IMR-90 (cell line): ENCODE measurements at regions not wholly inside any gene's neighbourhood (a gene's known extent, or its start where the extent isn't known, plus 50 kb on each side); places are given as distances from the start of the nearest gene placed in this dataset.

Source experiments
- ATAC-seq: fragments of 200-7000 bp; cut with Tn5 transposase; 2 replicates; pipeline ENCODE4 v1.9.1; 2020; ENCODE audit warnings: low read depth, mild to moderate bottlenecking, moderate library complexity
- BruUV-seq: library from RNA; stranded (reverse); fragments of 400-500 nt; replicated peaks from 2 replicates; lab custom pipeline; 2021; lab: Mats Ljungman, UMichigan
- CTCF ChIA-PET: fragments of 300-600 bp; formaldehyde crosslinking; extraction: SDS; loops from one replicate; lab custom pipeline; 2021; ENCODE audit warnings: antibody characterized with exemption; lab: Yijun Ruan, JAX
- POLR2A ChIA-PET: fragments of 300-600 bp; sonication (Branson Sonifier 250); formaldehyde crosslinking; loops from one replicate; lab custom pipeline; 2022; ENCODE audit warnings: antibody characterized with exemption; ENCODE audit not compliant: unreplicated experiment; lab: Charles Lee
- DNase-seq: peaks from one replicate; pipeline ENCODE4 v3.0.0; 2013
- H2AFZ ChIP-seq: replicated peaks from 2 replicates; pipeline ENCODE3; 2013; ENCODE audit warnings: low read length, mild to moderate bottlenecking; ENCODE audit not compliant: poor library complexity
- H2AK5ac ChIP-seq: 2 replicates; pipeline ENCODE4 v1.6.1; 2013; ENCODE audit warnings: low read depth, low read length, inconsistent platforms
- H2AK9ac ChIP-seq: replicated peaks from 2 replicates; pipeline ENCODE3; 2013; ENCODE audit warnings: mild to moderate bottlenecking, low read depth, low read length, moderate library complexity; ENCODE audit not compliant: poor library complexity
- H2BK120ac ChIP-seq: 2 replicates; pipeline ENCODE4 v1.6.1; 2013; ENCODE audit warnings: low read depth, low read length, inconsistent platforms
- H2BK15ac ChIP-seq: 3 replicates; pipeline ENCODE4 v1.6.1; 2013; ENCODE audit warnings: low read depth, low read length, inconsistent platforms
- H2BK20ac ChIP-seq: 2 replicates; pipeline ENCODE4 v1.6.1; 2013; ENCODE audit warnings: low read depth, mild to moderate bottlenecking, inconsistent platforms, low read length, moderate library complexity
- H2BK5ac ChIP-seq: 2 replicates; pipeline ENCODE4 v1.6.1; 2013; ENCODE audit warnings: mild to moderate bottlenecking, low read depth, low read length, inconsistent platforms; ENCODE audit not compliant: poor library complexity, severe bottlenecking
- H3K14ac ChIP-seq: replicated peaks from 2 replicates; pipeline ENCODE4 v1.6.1; 2013; ENCODE audit warnings: low read depth, low read length, inconsistent platforms
- H3K18ac ChIP-seq: 2 replicates; pipeline ENCODE4 v1.6.1; 2013; ENCODE audit warnings: low read depth, low read length, control low read depth
- H3K23ac ChIP-seq: 2 replicates; pipeline ENCODE4 v1.6.1; 2013; ENCODE audit warnings: low read depth, low read length, inconsistent platforms
- H3K27ac ChIP-seq: 2 replicates; pipeline ENCODE4 v1.5.1; 2013; ENCODE audit warnings: mild to moderate bottlenecking, control low read depth, low read length; ENCODE audit not compliant: insufficient read depth
- H3K27me3 ChIP-seq: 2 replicates; pipeline ENCODE4 v1.6.1; 2013; ENCODE audit warnings: low read length; ENCODE audit not compliant: control insufficient read depth, insufficient read depth
- H3K36me3 ChIP-seq: 2 replicates; pipeline ENCODE4 v1.6.1; 2013; ENCODE audit warnings: low read length, mixed read lengths; ENCODE audit not compliant: control insufficient read depth, insufficient read depth
- H3K4ac ChIP-seq: 2 replicates; pipeline ENCODE4 v1.6.1; 2013; ENCODE audit warnings: low read depth, low read length, inconsistent platforms
- H3K4me1 ChIP-seq: 2 replicates; pipeline ENCODE4 v1.6.1; 2013; ENCODE audit warnings: low read length, mixed read lengths; ENCODE audit not compliant: control insufficient read depth, insufficient read depth
- H3K4me2 ChIP-seq: 2 replicates; pipeline ENCODE4 v1.6.1; 2013; ENCODE audit warnings: low read depth, mild to moderate bottlenecking, control low read depth, low read length, moderate library complexity
- H3K4me3 ChIP-seq: 2 replicates; pipeline ENCODE4 v1.5.1; 2013; ENCODE audit warnings: low read depth, mild to moderate bottlenecking, control low read depth, low read length, moderate library complexity; ENCODE audit not compliant: insufficient read depth
- H3K56ac ChIP-seq: 2 replicates; pipeline ENCODE4 v1.6.1; 2013; ENCODE audit warnings: low read length, inconsistent platforms; ENCODE audit not compliant: insufficient read depth; ENCODE audit errors: extremely low read depth
- H3K79me1 ChIP-seq, 2 experiments: 2 replicates each; pipeline ENCODE4 v1.6.1; 2013; ENCODE audit warnings: low read length in 2 of 2, inconsistent platforms in 1 of 2, low read depth in 1 of 2
- H3K9ac ChIP-seq: 2 replicates; pipeline ENCODE4 v1.6.1; 2013; ENCODE audit warnings: low read depth, low read length, control low read depth
- H3K9me1 ChIP-seq: 2 replicates; pipeline ENCODE4 v1.6.1; 2013; ENCODE audit warnings: low read length, inconsistent platforms; ENCODE audit not compliant: insufficient read depth
- H3K9me3 ChIP-seq: 2 replicates; pipeline ENCODE4 v1.6.1; 2013; ENCODE audit warnings: low read length; ENCODE audit not compliant: control insufficient read depth, insufficient read depth
- H4K20me1 ChIP-seq: 2 replicates; pipeline ENCODE4 v1.6.1; 2013; ENCODE audit warnings: low read length, inconsistent platforms; ENCODE audit not compliant: insufficient read depth
- H4K5ac ChIP-seq: 2 replicates; pipeline ENCODE4 v1.6.1; 2013; ENCODE audit warnings: mild to moderate bottlenecking, low read depth, low read length, control low read depth
- H4K8ac ChIP-seq, 2 experiments: 2 replicates each; pipeline ENCODE4 v1.6.1; 2013; ENCODE audit warnings: low read depth in 2 of 2, low read length in 2 of 2, control low read depth in 1 of 2, inconsistent platforms in 1 of 2
- H4K91ac ChIP-seq: 2 replicates; pipeline ENCODE4 v1.6.1; 2013; ENCODE audit warnings: low read depth, low read length, inconsistent platforms; ENCODE audit not compliant: insufficient read depth
- FOS ChIP-seq: fragments of 150-350 bp; IDR thresholded peaks from 2 replicates; pipeline ENCODE4 v1.6.1; 2016; ENCODE audit warnings: low read depth, low read length
- WGBS, 2 experiments: methylation state at CpG; one replicate each; pipeline versions ENCODE4 v1.1.5 to v1.1.7; 2013; ENCODE audit warnings: missing lambda C conversion rate in 2 of 2; ENCODE audit not compliant: insufficient read length in 1 of 2; ENCODE audit errors: extremely low coverage in 2 of 2; 5-methylcytosine and 5-hydroxymethylcytosine counted together
- dilution Hi-C: fragments of 300-500 bp; cut with HindIII; formaldehyde crosslinking; loops from one replicate; pipeline ENCODE4 v1.14.3; 2018; ENCODE audit warnings: low sequenced_read_pairs; ENCODE audit not compliant: unreplicated experiment
- in situ Hi-C: fragments of 300-500 bp; cut with MboI; formaldehyde crosslinking; loops from 3 replicates; pipeline ENCODE4 v1.14.3; 2019; ENCODE audit warnings: low sequenced_read_pairs, inconsistent platforms, mixed read lengths
- intact Hi-C: fragments of 100-400 bp; cut with micrococcal nuclease; formaldehyde crosslinking; loops from 2 replicates; pipeline ENCODE4 v1.10.0; 2022

- Histone ChIP-seq H3K27ac (no peak overlapping the region), H4K8ac (no peak overlapping the region), H4K20me1 (no peaks in the 10 kb centered on the region), H3K4ac (no peak overlapping the region), H3K9ac (no peak overlapping the region), H3K18ac (no peak overlapping the region), H3K4me2 (no peak overlapping the region), H3K14ac (no peak overlapping the region), H4K5ac (no peak overlapping the region), H3K4me3 (no peak overlapping the region), H4K91ac (no peak overlapping the region), H3K4me1 (peaks cover 10% of the 10 kb centered on the region), H2BK20ac (no peak overlapping the region), H3K56ac (no peak overlapping the region), H3K79me1 (no peaks in the 10 kb centered on the region), H3K23ac (no peak overlapping the region), H2BK120ac (peak overlapping the region; percentile 15; the same call in 1 of the 2 replicates), H2AFZ (no peak overlapping the region), H3K27me3 (peaks cover 9% of the 10 kb centered on the region), H3K9me1 (peaks cover 8% of the 10 kb centered on the region), H2BK15ac (no peak overlapping the region), H2BK5ac (no peak overlapping the region), H2AK5ac (peak overlapping the region; percentile 4; the same call in 1 of the 2 replicates), H2AK9ac (no peak overlapping the region), H3K9me3 (no peaks in the 10 kb centered on the region), H3K36me3 (no peaks in the 10 kb centered on the region)
- intact Hi-C loops (no loop called here), in situ Hi-C loops (loop anchor here (10.0 kb wide), 1 partner anchor 118 kb away; no protein-coding TSS in a partner anchor), dilution Hi-C loops (no loop called here)
- ChIA-PET CTCF (no interaction called here), POLR2A (no interaction called here)
- ATAC-seq, result no peak
- 71% methylated on average over 4 of the region's 11 CpGs; no CpG with 5 or more reads in 1 of the 2 experiments for WGBS, 2 experiments
- DNase-seq, result no peak
- no peak for TF ChIP-seq FOS
- no TSS peak for BruUV-seq
These were observed 72.4 kb upstream of the ARHGEF7 start for GRCh38 chr13:111042661-111043226.
